Ureter (tissue), 1 donor: ENCODE measurements at regions not wholly inside any gene's neighbourhood (a gene's known extent, or its start where the extent isn't known, plus 50 kb on each side); places are given as distances from the start of the nearest gene placed in this dataset.
A peak's percentile ranks its signal among the peaks of the same experiment; 100 is the strongest.

ENCODE experiments used
- DNase-seq: peaks from one replicate; pipeline ENCODE4 v3.0.0-alpha.2; 2020; ENCODE audit warnings: low spot score
- donor health status: DM: yes; HTN: yes; CAD: no.

GRCh38 chr4:102440498-102440897 is 60.7 kb upstream of the NFKB1 start:
- no peak for DNase-seq

- no peak for DNase-seq
These were observed 58.9 kb upstream of the NFKB1 start for GRCh38 chr4:102441978-102442911.

- no peak for DNase-seq
These were observed 56.4 kb upstream of the NFKB1 start for GRCh38 chr4:102444752-102445151.

GRCh38 chr4:102445213-102445612 is 55.9 kb upstream of the NFKB1 start:
- no peak for DNase-seq

DNA sequence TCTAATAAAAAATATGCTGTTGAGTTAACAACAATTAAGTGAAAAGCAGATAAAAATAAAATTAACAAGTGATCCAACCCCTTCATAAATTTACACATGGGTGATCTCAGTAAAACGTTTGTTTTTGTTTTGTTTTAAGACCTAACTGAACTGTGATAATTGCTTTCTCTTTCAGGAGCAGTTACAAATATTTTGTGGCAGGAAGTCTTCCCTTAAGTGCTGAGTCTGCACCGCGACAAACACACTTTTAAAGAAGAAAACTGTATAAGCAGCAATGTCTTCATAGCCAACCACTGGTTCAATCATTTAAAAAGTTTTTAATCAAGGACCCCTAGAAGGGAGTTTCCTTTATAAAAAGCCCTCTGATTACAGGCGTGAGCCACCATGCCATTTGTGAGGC is 53.7 kb upstream of the NFKB1 start:
- DNase-seq = no peak

- DNase-seq = peak; percentile 57
These were observed 51.3 kb upstream of the NFKB1 start for GRCh38 chr4:102449751-102450352.

GRCh38 chr4:102451266-102451665 is 49.9 kb upstream of the NFKB1 start:
- DNase-seq = no peak
